ENCODE measurements at regions not wholly inside any gene's neighbourhood (a gene's known extent, or its start where the extent isn't known, plus 50 kb on each side); places are given as distances from the start of the nearest gene placed in this dataset.

GRCh38 chr2:192412394-192412793, 217.7 kb upstream of the TMEFF2 start:
- peaks cover 0 to 14% (median 0%) of the 10 kb centered on the region in 3 donors for H3K9me3 ChIP-seq (ENCODE audit: control extremely low read depth in 1 of 3, control insufficient read depth in 2 of 3, insufficient read depth in 1 of 3, low read length in 2 of 3)
- ChIA-PET POLR2A (no interaction called here), CTCF (no interaction called here)
- no peak for DNase-seq
- no peak for TF ChIP-seq EZH2 (IDR thresholded peaks at IDR 0.05; ENCODE audit: borderline replicate concordance, insufficient read depth, low read depth, low read length, poor library complexity, severe bottlenecking)
- TF ChIP-seq, protein P1, sequence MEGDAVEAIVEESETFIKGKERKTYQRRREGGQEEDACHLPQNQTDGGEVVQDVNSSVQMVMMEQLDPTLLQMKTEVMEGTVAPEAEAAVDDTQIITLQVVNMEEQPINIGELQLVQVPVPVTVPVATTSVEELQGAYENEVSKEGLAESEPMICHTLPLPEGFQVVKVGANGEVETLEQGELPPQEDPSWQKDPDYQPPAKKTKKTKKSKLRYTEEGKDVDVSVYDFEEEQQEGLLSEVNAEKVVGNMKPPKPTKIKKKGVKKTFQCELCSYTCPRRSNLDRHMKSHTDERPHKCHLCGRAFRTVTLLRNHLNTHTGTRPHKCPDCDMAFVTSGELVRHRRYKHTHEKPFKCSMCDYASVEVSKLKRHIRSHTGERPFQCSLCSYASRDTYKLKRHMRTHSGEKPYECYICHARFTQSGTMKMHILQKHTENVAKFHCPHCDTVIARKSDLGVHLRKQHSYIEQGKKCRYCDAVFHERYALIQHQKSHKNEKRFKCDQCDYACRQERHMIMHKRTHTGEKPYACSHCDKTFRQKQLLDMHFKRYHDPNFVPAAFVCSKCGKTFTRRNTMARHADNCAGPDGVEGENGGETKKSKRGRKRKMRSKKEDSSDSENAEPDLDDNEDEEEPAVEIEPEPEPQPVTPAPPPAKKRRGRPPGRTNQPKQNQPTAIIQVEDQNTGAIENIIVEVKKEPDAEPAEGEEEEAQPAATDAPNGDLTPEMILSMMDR (IDR thresholded peaks at IDR 0.05): no peak
- no peak for ATAC-seq (ENCODE audit: low read depth)
- no peak overlapping the region for H3K27ac ChIP-seq (ENCODE audit: low read length in 2 of 2)
- H3K79me2 ChIP-seq (ENCODE audit: control insufficient read depth, insufficient read depth, low read length): no peaks in the 10 kb centered on the region
- no peak overlapping the region for H3K4me3 ChIP-seq (ENCODE audit: control extremely low read depth in 1 of 5, extremely low read depth in 1 of 5, insufficient read depth in 1 of 5, low read depth in 2 of 5, low read length in 4 of 5)
- H3K36me3 ChIP-seq (replicated peaks in 1 of 2; ENCODE audit: control extremely low read depth in 1 of 2, control insufficient read depth in 1 of 2, extremely low read depth in 1 of 2, insufficient read depth in 2 of 2, low read length in 1 of 2): no peaks in the 10 kb centered on the region
- H3K4me3 Mint-ChIP-seq: no peak overlapping the region
- no peaks in the 10 kb centered on the region for H3K4me1 Mint-ChIP-seq
- H3K9me3 Mint-ChIP-seq (ENCODE audit: insufficient read depth): peaks cover 3% of the 10 kb centered on the region
- intact Hi-C loops (cut with micrococcal nuclease): no loop called here
- no peak overlapping the region for H3K27ac Mint-ChIP-seq
- no peaks in the 10 kb centered on the region for H3K27me3 Mint-ChIP-seq
- H3K27me3 ChIP-seq (replicated peaks in 1 of 4; ENCODE audit: control extremely low read depth in 1 of 4, control insufficient read depth in 3 of 4, insufficient read depth in 4 of 4, low read length in 3 of 4): no peaks in the 10 kb centered on the region
- H2AFZ ChIP-seq (ENCODE audit: insufficient read depth, low read depth, low read length, poor library complexity, severe bottlenecking): no peak overlapping the region
- H3K4me1 ChIP-seq (ENCODE audit: control insufficient read depth in 2 of 2, insufficient read depth in 2 of 2, low read length in 2 of 2): no peaks in the 10 kb centered on the region
- H3K4me2 ChIP-seq (replicated peaks; ENCODE audit: low read depth, low read length, poor library complexity, severe bottlenecking): no peak overlapping the region
- H4K20me1 ChIP-seq (ENCODE audit: control insufficient read depth, insufficient read depth, low read length, poor library complexity, severe bottlenecking): no peaks in the 10 kb centered on the region
- no peak overlapping the region for H3K9ac ChIP-seq (ENCODE audit: low read length)

GRCh38 chr2:192411755-192412154, 217.0 kb upstream of the TMEFF2 start:
- no peak overlapping the region for H3K4me3 ChIP-seq (ENCODE audit: control extremely low read depth in 1 of 5, extremely low read depth in 1 of 5, insufficient read depth in 1 of 5, low read depth in 2 of 5, low read length in 4 of 5)
- no peaks in the 10 kb centered on the region for H3K27me3 Mint-ChIP-seq
- H3K27ac Mint-ChIP-seq: no peak overlapping the region
- ChIA-PET CTCF (no interaction called here), POLR2A (no interaction called here)
- no peaks in the 10 kb centered on the region for H4K20me1 ChIP-seq (ENCODE audit: control insufficient read depth, insufficient read depth, low read length, poor library complexity, severe bottlenecking)
- no peak overlapping the region for H3K4me2 ChIP-seq (replicated peaks; ENCODE audit: low read depth, low read length, poor library complexity, severe bottlenecking)
- no peak overlapping the region for H2AFZ ChIP-seq (ENCODE audit: insufficient read depth, low read depth, low read length, poor library complexity, severe bottlenecking)
- H3K4me3 Mint-ChIP-seq: no peak overlapping the region
- intact Hi-C loops (cut with micrococcal nuclease): no loop called here
- no peak overlapping the region for H3K9ac ChIP-seq (ENCODE audit: low read length)
- H3K9me3 ChIP-seq (ENCODE audit: control extremely low read depth in 1 of 3, control insufficient read depth in 2 of 3, insufficient read depth in 1 of 3, low read length in 2 of 3): peaks cover 0 to 14% (median 0%) of the 10 kb centered on the region in 3 donors
- no peaks in the 10 kb centered on the region for H3K79me2 ChIP-seq (ENCODE audit: control insufficient read depth, insufficient read depth, low read length)
- no peaks in the 10 kb centered on the region for H3K36me3 ChIP-seq (replicated peaks in 1 of 2; ENCODE audit: control extremely low read depth in 1 of 2, control insufficient read depth in 1 of 2, extremely low read depth in 1 of 2, insufficient read depth in 2 of 2, low read length in 1 of 2)
- H3K27me3 ChIP-seq (replicated peaks in 1 of 4; ENCODE audit: control extremely low read depth in 1 of 4, control insufficient read depth in 3 of 4, insufficient read depth in 4 of 4, low read length in 3 of 4): no peaks in the 10 kb centered on the region
- H3K4me1 ChIP-seq (ENCODE audit: control insufficient read depth in 2 of 2, insufficient read depth in 2 of 2, low read length in 2 of 2): no peaks in the 10 kb centered on the region
- WGBS (ENCODE audit: insufficient coverage): no CpG with 5 or more reads among the region's 1 CpG
- H3K27ac ChIP-seq (ENCODE audit: low read length in 2 of 2): no peak overlapping the region
- ATAC-seq (ENCODE audit: low read depth) (no peak), DNase-seq (no peak)
- H3K4me1 Mint-ChIP-seq: no peaks in the 10 kb centered on the region
- H3K9me3 Mint-ChIP-seq (ENCODE audit: insufficient read depth): peaks cover 3% of the 10 kb centered on the region
- TF ChIP-seq, protein P1 (IDR thresholded peaks at IDR 0.05): no peak
- TF ChIP-seq EZH2 (IDR thresholded peaks at IDR 0.05; ENCODE audit: borderline replicate concordance, insufficient read depth, low read depth, low read length, poor library complexity, severe bottlenecking): no peak

Data from B cell (primary cell).